Sciatic nerve (tissue), 2 donors: ENCODE measurements at regions not wholly inside any gene's neighbourhood (a gene's known extent, or its start where the extent isn't known, plus 50 kb on each side); places are given as distances from the start of the nearest gene placed in this dataset.

Source experiments
- ATAC-seq: fragments of 200-7000 bp; cut with Tn5 transposase; one replicate; pipeline ENCODE4 v1.9.1; 2020; ENCODE audit warnings: mild to moderate bottlenecking, moderate library complexity
- DNase-seq: peaks from one replicate; pipeline ENCODE4 v3.0.0-alpha.2; 2020; ENCODE audit warnings: low spot score
- intact Hi-C: fragments of 100-400 bp; cut with DNase I; formaldehyde crosslinking; loops from one replicate; pipeline ENCODE4 v1.14.2; 2022
- donor health status: DM: no; HTN: no; CAD: no.
- donor health status: DM: no; HTN: no; CAD: no.

GRCh38 chr11:104510169-104510568 is 346.2 kb upstream of the PDGFD start:
- intact Hi-C loops, result no loop called here
- ATAC-seq, result no peak
- no peak for DNase-seq

DNA sequence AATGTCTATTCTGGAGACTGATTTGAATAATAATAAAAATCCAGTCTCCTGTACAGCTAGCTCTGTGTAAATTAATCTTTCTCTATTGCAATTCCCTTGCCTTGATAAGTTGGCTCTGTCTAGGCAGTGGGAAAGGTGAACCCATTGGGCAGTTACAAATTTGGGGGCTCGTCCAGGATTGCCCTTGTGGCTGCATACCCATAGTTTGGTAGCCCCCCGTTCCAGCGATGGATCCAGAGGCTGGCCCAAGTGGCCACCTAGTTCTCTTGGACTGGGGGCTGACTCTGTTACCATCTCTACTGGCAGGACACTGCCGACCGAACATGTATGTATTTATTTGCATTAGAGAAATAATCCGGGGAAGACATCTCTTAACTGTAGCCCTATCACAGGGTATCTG is 326.2 kb upstream of the PDGFD start:
- ATAC-seq (no peak), DNase-seq (no peak)
- intact Hi-C loops, result no loop called here

DNA sequence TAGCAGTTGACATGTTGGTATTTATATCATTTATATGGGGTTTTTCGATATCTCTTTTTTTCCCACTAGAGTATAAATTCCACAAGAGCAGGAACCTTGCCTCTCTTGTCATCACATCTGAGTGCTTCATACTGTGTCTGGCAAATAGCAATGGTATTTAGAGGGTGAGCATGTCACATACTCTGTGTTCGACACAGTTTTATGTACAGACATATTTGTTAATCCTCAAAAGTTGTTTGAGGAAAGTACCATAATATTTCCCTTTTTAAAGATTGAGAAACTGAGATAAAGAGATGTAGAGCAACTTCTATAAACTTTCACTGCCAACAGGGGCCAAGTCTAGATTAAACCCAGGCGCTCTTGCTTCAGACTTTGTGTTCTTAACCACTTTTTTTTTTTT is 324.6 kb upstream of the PDGFD start:
- no peak for DNase-seq
- no peak for ATAC-seq
- intact Hi-C loops, result no loop called here

- no peak for ATAC-seq
- intact Hi-C loops, result no loop called here
- DNase-seq, result no peak
Measured at GRCh38 chr11:104487046-104487806, 323.3 kb upstream of the PDGFD start.

DNA sequence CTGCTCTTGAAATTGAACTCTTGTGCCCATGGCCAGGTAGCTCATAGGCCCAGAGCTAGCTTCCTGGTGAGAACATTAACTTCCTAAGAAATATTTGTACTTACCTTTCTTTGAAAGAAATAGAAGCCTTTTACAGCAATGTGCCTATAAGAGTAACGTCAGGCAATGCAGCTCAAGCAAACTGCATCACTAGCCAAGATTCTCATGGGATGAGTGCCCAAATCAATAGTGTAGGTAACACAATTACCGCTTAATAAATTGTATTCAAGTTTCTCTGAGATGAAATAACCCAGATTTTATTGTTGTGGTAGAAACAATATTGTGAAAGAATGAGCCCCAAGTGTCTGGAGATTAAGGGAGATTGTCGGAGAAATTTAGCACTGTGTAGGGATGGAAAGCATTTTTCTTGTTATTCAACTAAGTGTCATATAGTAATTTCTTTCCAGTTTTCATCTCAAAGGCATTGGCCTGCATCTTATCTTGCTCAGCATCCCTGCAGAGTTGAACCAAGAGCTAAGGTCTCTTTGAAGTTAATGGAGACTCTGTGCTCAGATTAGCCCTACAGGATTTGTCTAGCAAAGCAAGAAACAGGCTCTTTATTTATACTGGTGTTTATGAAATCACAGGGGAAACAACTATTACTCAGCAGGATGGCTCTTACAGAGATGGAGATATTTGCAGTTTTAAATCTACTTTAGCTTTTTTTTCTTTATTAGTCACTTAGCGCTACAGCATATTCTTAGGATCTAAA is 321.0 kb upstream of the PDGFD start:
- no peak for DNase-seq
- intact Hi-C loops, result no loop called here
- no peak for ATAC-seq

DNA sequence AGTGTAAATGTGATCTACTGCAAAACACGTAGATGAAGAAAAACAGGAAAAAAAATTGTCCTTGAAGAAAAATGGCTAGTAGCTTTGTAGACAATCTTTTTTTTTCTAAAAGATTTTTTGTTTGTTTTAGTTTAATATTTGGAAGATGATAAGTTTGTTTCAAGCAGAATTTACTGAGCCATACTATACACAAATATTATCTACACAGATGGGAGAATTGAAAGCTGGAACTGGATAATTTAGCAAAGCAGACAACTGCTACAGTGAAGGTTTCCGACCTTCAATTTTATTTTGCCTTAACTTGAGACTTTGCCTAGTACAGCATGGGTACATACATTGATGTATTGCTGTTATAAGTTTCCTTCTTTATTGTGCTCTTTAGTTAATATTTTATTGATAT is 313.0 kb upstream of the PDGFD start:
- ATAC-seq (no peak), DNase-seq (no peak)
- intact Hi-C loops, result no loop called here

DNA sequence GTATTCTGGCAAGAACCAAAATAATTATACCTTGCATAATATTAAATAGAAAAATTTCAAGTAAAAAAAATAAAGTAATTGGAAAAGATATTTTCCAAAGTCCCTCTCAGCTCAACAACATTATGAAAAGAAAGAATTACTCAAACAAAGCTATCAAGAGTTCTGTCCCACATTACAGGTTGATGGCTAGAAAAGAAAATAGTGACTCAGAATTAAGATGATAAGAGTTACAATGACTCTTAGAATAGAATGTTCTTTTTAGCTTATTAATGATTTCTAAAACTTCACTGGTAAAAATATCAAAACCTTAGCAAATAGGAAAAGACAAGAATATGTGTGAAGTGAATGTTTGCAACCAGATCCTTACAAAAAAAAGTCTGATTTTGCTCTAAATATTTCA is 312.5 kb upstream of the PDGFD start:
- ATAC-seq, result no peak
- DNase-seq, result no peak
- intact Hi-C loops, result no loop called here

GRCh38 chr11:104467404-104467803 is 303.5 kb upstream of the PDGFD start:
- no peak for DNase-seq
- no peak for ATAC-seq
- intact Hi-C loops, result no loop called here

- DNase-seq (no peak), ATAC-seq (no peak)
- intact Hi-C loops, result no loop called here
Measured at GRCh38 chr11:104465321-104465720, 301.4 kb upstream of the PDGFD start.

DNA sequence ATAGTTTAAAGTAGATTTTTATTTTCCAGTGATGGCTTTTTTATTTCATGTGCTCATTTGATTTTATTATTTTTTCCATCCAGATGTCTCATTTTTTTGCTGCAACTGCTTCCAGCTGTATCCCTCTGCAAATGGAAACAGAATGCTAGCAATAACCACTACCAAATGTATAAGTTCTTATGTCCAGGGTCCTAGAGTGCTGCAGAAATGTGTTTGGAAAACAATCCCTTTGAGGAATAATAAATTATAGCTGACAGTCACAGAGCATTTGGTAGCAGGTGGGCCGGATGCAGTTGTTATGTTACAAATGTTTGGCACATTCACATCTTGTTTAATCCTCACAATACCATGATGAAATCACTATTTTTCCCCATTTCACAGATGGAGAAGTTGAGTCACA is 300.7 kb upstream of the PDGFD start:
- no peak for ATAC-seq
- DNase-seq, result no peak
- intact Hi-C loops, result no loop called here

DNA sequence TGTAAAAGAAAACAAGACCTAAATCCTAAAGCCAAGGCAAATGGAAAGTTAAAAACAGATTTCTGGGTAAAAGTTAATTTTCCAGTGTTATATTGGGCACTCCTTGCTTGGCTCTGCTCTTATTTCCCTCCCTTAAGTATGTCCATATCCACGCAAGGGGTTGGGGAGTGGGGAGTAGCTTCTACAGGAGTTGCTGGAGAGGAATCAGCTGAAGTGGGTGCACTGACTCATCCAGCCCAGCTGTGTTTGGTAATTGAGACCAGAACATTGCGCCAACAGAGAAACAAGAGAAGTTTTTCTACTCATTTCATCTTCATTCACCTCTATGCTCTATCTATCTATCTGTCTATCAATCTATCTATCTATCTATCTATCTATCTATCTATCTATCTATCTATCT is 298.4 kb upstream of the PDGFD start:
- peak; percentile 79 for ATAC-seq
- intact Hi-C loops, result no loop called here
- no peak for DNase-seq

- ATAC-seq, result peak; percentile 58
- DNase-seq, result no peak
- intact Hi-C loops, result no loop called here
Measured at GRCh38 chr11:104451197-104451893, 287.4 kb upstream of the PDGFD start.

GRCh38 chr11:104443387-104443786 is 279.4 kb upstream of the PDGFD start:
- intact Hi-C loops, result no loop called here
- ATAC-seq (no peak), DNase-seq (no peak)

DNA sequence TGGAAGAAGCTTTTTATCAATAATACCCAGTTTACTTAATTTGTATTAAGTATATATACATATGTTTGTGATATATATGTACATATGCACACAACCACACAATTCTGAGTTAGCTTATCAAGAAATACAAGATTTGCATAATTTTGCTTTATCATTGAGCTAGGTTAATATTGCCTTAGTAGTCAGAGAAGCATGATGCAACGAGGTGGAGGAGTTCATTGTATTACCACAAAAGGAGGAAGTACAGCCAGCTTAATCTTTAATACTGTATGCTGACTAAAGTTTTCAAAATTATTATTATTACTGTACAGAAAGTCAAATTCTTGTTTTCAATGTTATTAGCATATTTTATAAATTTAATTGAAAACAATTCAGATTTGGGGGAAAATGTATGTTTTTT is 278.4 kb upstream of the PDGFD start:
- intact Hi-C loops, result no loop called here

GRCh38 chr11:104435494-104435893 is 271.5 kb upstream of the PDGFD start:
- DNase-seq, result no peak
- ATAC-seq, result no peak
- intact Hi-C loops, result no loop called here

More for the DNA sequence above, 278.4 kb upstream of the PDGFD start:
- DNase-seq (no peak), ATAC-seq (no peak)

DNA sequence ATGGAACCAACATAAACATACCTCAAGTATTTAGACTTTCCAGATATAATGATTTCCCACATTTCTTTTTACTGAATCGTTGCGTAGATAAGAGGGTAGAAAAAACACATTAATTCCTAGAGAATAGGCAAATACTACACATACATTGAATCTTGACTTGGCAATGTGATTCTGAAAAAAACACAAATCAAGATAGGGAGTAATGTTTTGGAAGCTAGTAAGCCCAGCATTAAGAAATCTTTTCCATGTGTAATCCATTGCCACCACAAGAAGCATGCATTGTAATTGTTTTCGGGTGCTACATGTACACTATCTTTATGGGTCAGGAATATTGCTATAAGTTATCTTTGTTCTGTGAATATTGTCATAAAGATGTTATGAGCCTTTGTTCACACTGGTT is 269.8 kb upstream of the PDGFD start:
- ATAC-seq (no peak), DNase-seq (no peak)
- intact Hi-C loops, result no loop called here

- ATAC-seq, result no peak
Measured at GRCh38 chr11:104432981-104433380, 269.0 kb upstream of the PDGFD start.

GRCh38 chr11:104432526-104432925 is 268.6 kb upstream of the PDGFD start:
- DNase-seq, result no peak

More at GRCh38 chr11:104432981-104433380, 269.0 kb upstream of the PDGFD start:
- intact Hi-C loops, result no loop called here
- DNase-seq, result no peak

DNA sequence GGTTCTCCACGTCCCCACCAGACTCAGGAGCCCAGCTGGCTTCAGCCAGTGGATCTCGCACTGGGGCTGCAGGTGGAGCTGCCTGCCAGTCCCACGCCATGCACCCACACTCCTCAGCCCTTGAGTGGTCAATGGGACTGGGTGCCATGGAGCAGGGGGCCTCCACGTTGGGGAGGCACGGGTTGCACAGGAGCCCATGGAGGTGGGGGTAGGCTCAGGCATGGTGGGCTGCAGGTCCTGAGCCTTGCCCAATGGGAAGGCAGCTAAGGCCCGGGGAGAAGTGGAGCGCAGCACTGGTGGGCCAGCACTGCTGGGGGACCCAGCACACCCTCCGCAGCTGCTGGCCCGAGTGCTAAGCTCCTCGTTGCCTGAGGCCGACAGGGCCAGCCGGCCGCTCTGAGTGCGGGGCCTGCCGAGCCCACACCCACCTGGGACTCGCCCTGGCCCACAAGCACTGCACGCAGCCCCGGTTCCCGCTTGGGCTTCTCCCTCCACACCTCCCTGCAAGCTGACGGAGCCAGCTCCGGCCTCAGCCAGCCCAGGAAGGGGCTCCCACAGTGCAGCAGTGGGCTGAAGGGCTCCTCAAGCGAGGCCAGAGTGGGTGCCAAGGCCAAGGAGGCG is 258.5 kb upstream of the PDGFD start:
- intact Hi-C loops, result no loop called here
- ATAC-seq (no peak), DNase-seq (no peak)

More at GRCh38 chr11:104432526-104432925, 268.6 kb upstream of the PDGFD start:
- intact Hi-C loops, result no loop called here
- no peak for ATAC-seq

DNA sequence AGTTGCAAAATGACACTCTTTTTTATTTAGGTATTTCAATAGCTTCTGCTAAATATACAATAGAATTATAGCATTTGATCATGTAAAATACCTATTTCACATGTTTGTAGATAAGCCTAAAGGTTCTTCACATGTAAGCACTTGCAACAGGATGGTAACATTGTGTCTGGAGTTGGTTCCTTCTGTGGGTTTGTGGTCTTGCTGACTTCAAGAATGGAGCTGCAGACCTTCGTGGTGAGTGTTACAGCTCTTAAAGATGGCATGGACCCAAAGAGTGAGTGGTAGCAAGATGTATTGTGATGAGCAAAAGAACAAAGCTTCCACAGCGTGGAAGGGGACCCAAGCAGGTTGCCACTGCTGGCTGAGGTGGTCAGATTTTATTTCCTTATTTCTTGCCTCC is 246.4 kb upstream of the PDGFD start:
- DNase-seq (no peak), ATAC-seq (no peak)
- intact Hi-C loops, result no loop called here
